ENCODE measurements at regions not wholly inside any gene's neighbourhood (a gene's known extent, or its start where the extent isn't known, plus 50 kb on each side); places are given as distances from the start of the nearest gene placed in this dataset.
A peak's percentile ranks its signal among the peaks of the same experiment; 100 is the strongest.

DNA sequence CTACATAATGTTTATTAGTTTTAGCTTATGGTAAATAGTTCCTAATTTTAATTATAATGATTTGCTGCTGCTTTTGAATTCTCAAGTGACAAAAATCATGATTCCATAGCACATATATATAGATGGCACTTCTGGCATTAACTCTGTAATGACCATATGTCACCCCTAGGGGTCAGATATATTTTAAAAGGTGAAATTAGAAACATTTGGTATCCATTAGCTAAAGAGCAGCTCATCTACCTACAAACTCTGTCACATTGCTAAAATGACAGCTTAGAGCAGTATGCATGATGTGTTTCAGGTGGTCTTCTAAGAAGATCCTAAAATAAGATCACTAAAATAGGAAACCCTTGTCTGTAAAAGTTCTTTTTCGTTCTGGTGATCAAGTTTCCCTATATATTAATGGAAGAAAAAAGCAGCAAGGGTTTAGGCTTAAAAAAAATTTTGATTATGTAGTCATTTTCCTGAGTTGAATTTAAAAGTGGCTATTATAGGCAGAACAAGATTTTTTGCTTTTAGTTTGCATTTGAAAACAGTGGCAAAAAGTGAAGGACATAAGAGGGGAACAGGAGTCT, 157.7 kb upstream of the POU5F2 start:
- Histone ChIP-seq H3K27ac (no peak overlapping the region), H3K36me3 (no peaks in the 10 kb centered on the region), H3K9me3 (no peaks in the 10 kb centered on the region), H3K27me3 (no peaks in the 10 kb centered on the region), H3K4me1 (no peaks in the 10 kb centered on the region), H3K4me3 (no peak overlapping the region)
- no peak for DNase-seq
- intact Hi-C loops (cut with DNase I), result no loop called here
- ATAC-seq, result no peak
- TF ChIP-seq, protein P1, sequence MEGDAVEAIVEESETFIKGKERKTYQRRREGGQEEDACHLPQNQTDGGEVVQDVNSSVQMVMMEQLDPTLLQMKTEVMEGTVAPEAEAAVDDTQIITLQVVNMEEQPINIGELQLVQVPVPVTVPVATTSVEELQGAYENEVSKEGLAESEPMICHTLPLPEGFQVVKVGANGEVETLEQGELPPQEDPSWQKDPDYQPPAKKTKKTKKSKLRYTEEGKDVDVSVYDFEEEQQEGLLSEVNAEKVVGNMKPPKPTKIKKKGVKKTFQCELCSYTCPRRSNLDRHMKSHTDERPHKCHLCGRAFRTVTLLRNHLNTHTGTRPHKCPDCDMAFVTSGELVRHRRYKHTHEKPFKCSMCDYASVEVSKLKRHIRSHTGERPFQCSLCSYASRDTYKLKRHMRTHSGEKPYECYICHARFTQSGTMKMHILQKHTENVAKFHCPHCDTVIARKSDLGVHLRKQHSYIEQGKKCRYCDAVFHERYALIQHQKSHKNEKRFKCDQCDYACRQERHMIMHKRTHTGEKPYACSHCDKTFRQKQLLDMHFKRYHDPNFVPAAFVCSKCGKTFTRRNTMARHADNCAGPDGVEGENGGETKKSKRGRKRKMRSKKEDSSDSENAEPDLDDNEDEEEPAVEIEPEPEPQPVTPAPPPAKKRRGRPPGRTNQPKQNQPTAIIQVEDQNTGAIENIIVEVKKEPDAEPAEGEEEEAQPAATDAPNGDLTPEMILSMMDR (IDR thresholded peaks at IDR 0.05), result peak; percentile 18 to 21

GRCh38 chr5:93894601-93895354, 153.4 kb upstream of the POU5F2 start:
- H3K36me3 ChIP-seq, result no peaks in the 10 kb centered on the region
- intact Hi-C loops (cut with DNase I), result no loop called here
- DNase-seq, result no peak
- H3K27me3 ChIP-seq, result no peaks in the 10 kb centered on the region
- TF ChIP-seq, protein P1 (IDR thresholded peaks at IDR 0.05), result peak in 1 of 2 donors; percentile 46
- H3K4me3 ChIP-seq, result no peak overlapping the region
- ATAC-seq, result no peak
- no peaks in the 10 kb centered on the region for H3K9me3 ChIP-seq
- H3K27ac ChIP-seq, result no peak overlapping the region
- peaks cover 0 to 3% of the 10 kb centered on the region in 2 donors for H3K4me1 ChIP-seq

DNA sequence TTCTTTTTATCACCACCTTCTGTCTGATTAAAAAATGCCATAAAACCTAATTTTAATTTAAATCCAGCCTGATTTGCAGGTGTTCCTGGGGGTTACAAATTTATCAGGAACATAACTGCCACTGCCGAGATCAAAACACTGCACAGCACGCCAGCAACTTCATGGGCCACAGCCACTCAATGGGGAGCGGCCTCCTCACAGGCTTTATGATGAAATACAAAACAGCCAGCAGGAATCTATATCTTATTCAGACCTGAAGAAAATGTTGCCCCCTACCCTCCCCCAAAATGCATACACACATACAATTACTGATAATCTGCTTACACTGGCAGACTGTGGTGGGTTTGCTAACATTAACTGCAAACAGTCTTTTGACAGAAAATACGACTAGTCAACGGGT, 151.7 kb upstream of the POU5F2 start:
- intact Hi-C loops (cut with DNase I), result no loop called here
- no peak for ATAC-seq
- H3K36me3 ChIP-seq, result no peaks in the 10 kb centered on the region
- peaks cover 0 to 3% of the 10 kb centered on the region in 2 donors for H3K4me1 ChIP-seq
- TF ChIP-seq, protein P1 (IDR thresholded peaks at IDR 0.05), result no peak
- no peaks in the 10 kb centered on the region for H3K27me3 ChIP-seq
- no peaks in the 10 kb centered on the region for H3K9me3 ChIP-seq
- DNase-seq, result peak in 1 of 4 donors; percentile 30
- no peak overlapping the region for H3K27ac ChIP-seq
- H3K4me3 ChIP-seq, result no peak overlapping the region

DNA sequence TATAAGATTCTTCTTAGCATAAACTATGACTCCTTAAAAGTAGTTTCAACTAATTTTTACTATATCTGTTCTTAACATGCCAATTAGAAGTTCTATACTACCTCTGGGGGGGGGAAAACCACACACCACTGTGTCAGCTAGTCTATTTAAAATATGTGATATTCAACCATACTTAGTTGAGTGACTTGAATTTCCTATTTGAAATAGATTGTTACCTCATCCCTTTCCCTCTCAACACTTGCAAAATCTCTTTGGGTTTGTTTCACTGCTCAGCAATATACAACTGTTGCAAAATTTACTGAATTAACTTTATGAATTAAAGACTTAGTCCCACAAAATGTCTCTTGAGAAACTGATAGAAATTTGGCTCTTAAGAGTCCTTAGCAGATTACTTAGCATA, 151.1 kb upstream of the POU5F2 start:
- intact Hi-C loops (cut with DNase I), result no loop called here
- H3K9me3 ChIP-seq, result no peaks in the 10 kb centered on the region
- H3K4me3 ChIP-seq, result no peak overlapping the region
- H3K27ac ChIP-seq, result no peak overlapping the region
- no peaks in the 10 kb centered on the region for H3K27me3 ChIP-seq
- peaks cover 0 to 3% of the 10 kb centered on the region in 2 donors for H3K4me1 ChIP-seq
- TF ChIP-seq, protein P1 (IDR thresholded peaks at IDR 0.05), result no peak
- no peaks in the 10 kb centered on the region for H3K36me3 ChIP-seq
- ATAC-seq, result no peak
- DNase-seq, result no peak

Measured in left lung (tissue), 4 donors.